H1 (cell line): ENCODE measurements at regions not wholly inside any gene's neighbourhood (a gene's known extent, or its start where the extent isn't known, plus 50 kb on each side); places are given as distances from the start of the nearest gene placed in this dataset.

Source experiments
- CTCF ChIA-PET: fragments of 300-600 bp; sonication (Branson Sonifier 250); formaldehyde crosslinking; loops from one replicate; lab custom pipeline; 2021; ENCODE audit not compliant: partially characterized antibody; lab: Charles Lee
- POLR2A ChIA-PET: fragments of 300-600 bp; sonication (Branson Sonifier 250); formaldehyde crosslinking; loops from one replicate; lab custom pipeline; 2021; ENCODE audit warnings: inconsistent platforms; ENCODE audit not compliant: partially characterized antibody; lab: Charles Lee
- DNase-seq, 2 experiments: peaks; one replicate each; pipeline versions ENCODE4 v3.0.0 to v3.0.0-alpha.2; 2010 to 2022; ENCODE audit warnings: low spot score in 2 of 2, low read depth in 1 of 2, mixed read lengths in 1 of 2
- FAIRE-seq: peaks from 2 replicates; lab custom pipeline; 2011; peaks lifted over from hg19 to GRCh38; lab: Jason Lieb, UNC
- H2AFZ ChIP-seq: 2 replicates; pipeline ENCODE4 v1.8.1; 2012; ENCODE audit warnings: low read length, inconsistent platforms
- H2AK5ac ChIP-seq: 2 replicates; pipeline ENCODE4 v1.6.1; 2013; ENCODE audit warnings: low read depth, low read length
- H2BK120ac ChIP-seq: replicated peaks from 2 replicates; pipeline ENCODE3; 2013; ENCODE audit warnings: low read depth, low read length, inconsistent platforms
- H2BK12ac ChIP-seq: 2 replicates; pipeline ENCODE4 v1.6.1; 2013; ENCODE audit warnings: low read depth, low read length
- H2BK15ac ChIP-seq: 2 replicates; pipeline ENCODE4 v1.6.1; 2013; ENCODE audit warnings: low read length
- H2BK20ac ChIP-seq: 2 replicates; pipeline ENCODE4 v1.6.1; 2013; ENCODE audit warnings: low read length
- H2BK5ac ChIP-seq: 2 replicates; pipeline ENCODE4 v1.6.1; 2013; ENCODE audit warnings: low read depth, low read length
- H3K14ac ChIP-seq: 2 replicates; pipeline ENCODE4 v1.6.1; 2013; ENCODE audit warnings: inconsistent platforms; ENCODE audit not compliant: insufficient read length
- H3K18ac ChIP-seq: 2 replicates; pipeline ENCODE4 v1.6.1; 2013; ENCODE audit warnings: low read length; ENCODE audit errors: extremely low read depth
- H3K23ac ChIP-seq: 2 replicates; pipeline ENCODE4 v1.6.1; 2013; ENCODE audit warnings: inconsistent platforms; ENCODE audit not compliant: insufficient read length
- H3K23me2 ChIP-seq: 2 replicates; pipeline ENCODE4 v1.6.1; 2013; ENCODE audit warnings: low read depth, low read length
- H3K27ac ChIP-seq: 2 replicates; pipeline ENCODE4 v1.6.1; 2011; ENCODE audit warnings: low read depth, low read length, inconsistent platforms
- H3K27me3 ChIP-seq, 4 experiments: replicated peaks in 1 of 4; 1 replicate in 1 of 4; 2 replicates in 3 of 4; pipeline versions ENCODE4 v1.6.1 to v1.8.1; 2011 to 2013; ENCODE audit warnings: low read length in 3 of 4, mild to moderate bottlenecking in 3 of 4, inconsistent platforms in 2 of 4, mixed read lengths in 2 of 4, moderate library complexity in 1 of 4; ENCODE audit not compliant: control insufficient read depth in 3 of 4, insufficient read depth in 3 of 4; ENCODE audit errors: extremely low read depth in 1 of 4
- H3K36me3 ChIP-seq, 4 experiments: 2 replicates each; pipeline versions ENCODE4 v1.6.1 to v1.8.1; 2011 to 2013; ENCODE audit warnings: mild to moderate bottlenecking in 4 of 4, low read length in 3 of 4, moderate library complexity in 2 of 4, control low read depth in 1 of 4, inconsistent platforms in 1 of 4; ENCODE audit not compliant: insufficient read depth in 4 of 4, control insufficient read depth in 2 of 4
- H3K4ac ChIP-seq: replicated peaks from 2 replicates; pipeline ENCODE3; 2013; ENCODE audit warnings: low read length, low read depth, mixed read lengths, inconsistent platforms; ENCODE audit not compliant: insufficient read length
- H3K4me1 ChIP-seq, 4 experiments: replicated peaks in 1 of 4; 1 replicate in 1 of 4; 2 replicates in 3 of 4; pipeline versions ENCODE4 v1.6.1 to v1.8.1; 2011 to 2013; ENCODE audit warnings: low read length in 3 of 4, inconsistent platforms in 2 of 4, mixed read lengths in 1 of 4; ENCODE audit not compliant: insufficient read depth in 4 of 4, control insufficient read depth in 3 of 4
- H3K4me2 ChIP-seq, 2 experiments: 2 replicates each; pipeline versions ENCODE4 v1.6.1 to v1.8.1; 2011 to 2013; ENCODE audit warnings: low read depth in 2 of 2, low read length in 2 of 2, control low read depth in 1 of 2, inconsistent platforms in 1 of 2, mild to moderate bottlenecking in 1 of 2; ENCODE audit not compliant: insufficient read depth in 1 of 2
- H3K4me3 ChIP-seq, 4 experiments: fragments of 200-600, 300-600 bp in 1 of 4; sonication (generic), shearing (Covaris generic), sonication (Bioruptor Twin) in 1 of 4; 2 replicates each; pipeline versions ENCODE4 v1.5.1 to v1.8.1; 2011 to 2016; ENCODE audit warnings: low read length in 4 of 4, low read depth in 3 of 4, control low read depth in 2 of 4, inconsistent platforms in 2 of 4, mild to moderate bottlenecking in 2 of 4, mixed read lengths in 1 of 4, moderate library complexity in 1 of 4; ENCODE audit not compliant: insufficient read depth in 2 of 4; ENCODE audit errors: extremely low read depth in 1 of 4
- H3K56ac ChIP-seq: replicated peaks from 2 replicates; pipeline ENCODE3; 2013; ENCODE audit warnings: low read depth, mild to moderate bottlenecking, mixed read lengths, low read length, inconsistent platforms; ENCODE audit not compliant: insufficient read length
- H3K79me1 ChIP-seq: 2 replicates; pipeline ENCODE4 v1.6.1; 2013; ENCODE audit warnings: low read depth, low read length, control low read depth
- H3K79me2 ChIP-seq, 2 experiments: 2 replicates each; pipeline versions ENCODE4 v1.6.1 to v1.8.1; 2012 to 2013; ENCODE audit warnings: low read length in 2 of 2, mild to moderate bottlenecking in 2 of 2, inconsistent platforms in 1 of 2; ENCODE audit not compliant: insufficient read depth in 2 of 2, control insufficient read depth in 1 of 2
- H3K9ac ChIP-seq, 4 experiments: replicated peaks in 1 of 4; 1 replicate in 1 of 4; 2 replicates in 3 of 4; pipeline versions ENCODE4 v1.6.1 to v1.8.1; 2011 to 2013; ENCODE audit warnings: low read depth in 3 of 4, low read length in 3 of 4, control low read depth in 2 of 4, mild to moderate bottlenecking in 2 of 4, moderate library complexity in 2 of 4, inconsistent platforms in 1 of 4; ENCODE audit errors: extremely low read depth in 1 of 4
- H3K9me3 ChIP-seq, 2 experiments: 2 replicates each; pipeline versions ENCODE4 v1.6.1 to v1.8.1; 2012 to 2013; ENCODE audit warnings: mild to moderate bottlenecking in 2 of 2, moderate library complexity in 2 of 2, control low read depth in 1 of 2, inconsistent platforms in 1 of 2, low read depth in 1 of 2, low read length in 1 of 2, mixed read lengths in 1 of 2; ENCODE audit not compliant: insufficient read depth in 2 of 2
- H4K20me1 ChIP-seq, 2 experiments: replicated peaks in 1 of 2; 2 replicates each; pipeline versions ENCODE3 to v1.8.1; 2011 to 2013; ENCODE audit warnings: inconsistent platforms in 2 of 2, low read length in 2 of 2, mild to moderate bottlenecking in 1 of 2; ENCODE audit not compliant: insufficient read depth in 2 of 2, control insufficient read depth in 1 of 2
- H4K5ac ChIP-seq: 2 replicates; pipeline ENCODE4 v1.6.1; 2013; ENCODE audit warnings: low read length, low read depth, mixed read lengths, inconsistent platforms; ENCODE audit not compliant: insufficient read length
- H4K8ac ChIP-seq: 2 replicates; pipeline ENCODE4 v1.8.0; 2013; ENCODE audit warnings: mild to moderate bottlenecking, moderate library complexity, low read length, inconsistent platforms; ENCODE audit not compliant: insufficient read depth; ENCODE audit errors: extremely low read depth
- H4K91ac ChIP-seq: replicated peaks from 2 replicates; pipeline ENCODE3; 2013; ENCODE audit warnings: low read length, mixed read lengths, inconsistent platforms; ENCODE audit not compliant: insufficient read length
- ASH2L ChIP-seq: fragments of 200-600, 300-600 bp; sonication (generic); IDR thresholded peaks from one replicate; pipeline ENCODE4 v1.7.1; 2017; ENCODE audit warnings: low read length
- CEBPB ChIP-seq: IDR thresholded peaks from 2 replicates; pipeline ENCODE4 v1.6.1; 2012; ENCODE audit warnings: low read depth, low read length
- CHD1 ChIP-seq: IDR thresholded peaks from 2 replicates; pipeline ENCODE4 v1.6.1; 2012; ENCODE audit warnings: low read depth, low read length, improper control_type of control experiment
- CREB1 ChIP-seq: IDR thresholded peaks from 2 replicates; pipeline ENCODE4 v1.6.1; 2012; ENCODE audit warnings: inconsistent platforms
- JUND ChIP-seq: IDR thresholded peaks from 2 replicates; pipeline ENCODE4 v1.6.1; 2011; ENCODE audit warnings: mild to moderate bottlenecking, improper control_type of control experiment, low read length
- KDM1A ChIP-seq: fragments of 200-600, 300-600 bp; sonication (generic); IDR thresholded peaks from 2 replicates; pipeline ENCODE4 v1.7.1; 2016; ENCODE audit warnings: mild to moderate bottlenecking, low read length, borderline replicate concordance
- MAFK ChIP-seq: IDR thresholded peaks from 2 replicates; pipeline ENCODE4 v1.6.1; 2012; ENCODE audit warnings: low read depth, mild to moderate bottlenecking, improper control_type of control experiment, low read length
- RFX5 ChIP-seq: IDR thresholded peaks from 2 replicates; pipeline ENCODE4 v1.6.1; 2011; ENCODE audit warnings: low read depth, low read length, improper control_type of control experiment, borderline replicate concordance
- SIN3A ChIP-seq, 2 experiments: IDR thresholded peaks in 1 of 2; conservative IDR thresholded peaks in 1 of 2; 2 replicates each; pipeline ENCODE4 v1.6.1; 2011 to 2012; ENCODE audit warnings: low read length in 2 of 2, improper control_type of control experiment in 1 of 2, low read depth in 1 of 2, mild to moderate bottlenecking in 1 of 2
- ZNF274 ChIP-seq: IDR thresholded peaks from 2 replicates; pipeline ENCODE4 v1.7.0; 2012; ENCODE audit warnings: low read length, borderline replicate concordance; ENCODE audit errors: extremely low read depth
- WGBS, 2 experiments: shearing (Covaris generic) in 1 of 2; methylation state at CpG; one replicate each; pipeline versions ENCODE4 v1.1.6 to v1.1.7; 2013 to 2015; ENCODE audit warnings: low lambda C conversion rate in 2 of 2, mixed read lengths in 2 of 2, inconsistent platforms in 1 of 2, low coverage in 1 of 2, missing lambda C conversion rate in 1 of 2; ENCODE audit not compliant: insufficient replicate concordance in 2 of 2, insufficient coverage in 1 of 2, insufficient read length in 1 of 2; ENCODE audit errors: extremely low coverage in 1 of 2, missing lambda C conversion rate in 1 of 2; 5-methylcytosine and 5-hydroxymethylcytosine counted together

DNA sequence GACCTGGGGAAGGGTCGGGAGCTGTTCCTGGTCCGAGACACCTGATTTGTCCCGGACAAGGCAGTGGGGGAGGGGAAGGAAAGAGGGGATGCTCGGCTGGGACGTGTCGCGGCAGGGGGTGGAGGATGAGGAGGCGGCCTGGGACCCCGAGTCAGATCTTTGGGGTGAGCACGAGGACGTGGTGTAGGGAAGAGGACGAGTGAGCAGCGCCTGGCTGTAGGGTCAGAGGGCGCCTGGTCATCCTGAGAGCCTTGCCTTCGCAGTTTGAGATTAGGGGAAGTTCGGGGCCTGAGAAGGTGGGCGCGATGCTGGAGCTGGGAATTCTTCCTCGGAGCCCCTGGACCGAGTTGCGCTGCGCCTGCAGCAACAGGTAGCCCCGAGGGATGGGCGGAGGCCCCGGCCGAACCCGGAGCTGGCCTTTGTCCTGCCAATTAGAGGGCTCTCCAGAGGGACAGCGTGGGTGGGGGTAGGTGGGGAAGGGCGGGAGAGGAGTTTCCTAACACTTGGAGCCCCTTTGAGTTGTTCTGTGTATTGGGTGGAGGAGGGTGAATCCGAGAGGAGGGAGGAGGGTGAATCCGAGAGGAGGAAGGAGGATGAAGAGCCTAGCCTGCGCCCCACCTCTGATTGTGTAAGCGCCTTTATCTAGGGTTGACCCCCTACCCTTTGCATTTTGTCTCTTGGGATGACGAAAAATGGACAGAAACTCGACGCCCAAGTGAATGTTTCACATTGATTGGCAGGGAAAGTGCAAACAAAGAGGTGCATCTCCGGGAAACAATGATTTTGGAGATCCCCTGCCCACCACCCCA, 72.0 kb downstream of the SOX4 start:
- Histone ChIP-seq H3K79me2 (peaks cover 8 to 42% of the 10 kb centered on the region in 2 experiments; a peak in 3 of 4 replicates), H3K9ac (peak overlapping the region; percentile 68 to 92 (median 86))
- peak; percentile 19 for FAIRE-seq
- TF ChIP-seq MAFK (no peak), KDM1A (peak; percentile 13), CEBPB (peak; percentile 86), ASH2L (peak; percentile 87), JUND (no peak), SIN3A (conservative IDR thresholded peaks at IDR 0.05 in 1 of 2, IDR thresholded peaks at IDR 0.05 in 1 of 2; ENCODE audit: low read depth in 1 of 2, low read length in 2 of 2) (no peak), CREB1 (0 out of 2 replicates have a peak, but pooled peaks have one; percentile 32), RFX5 (no peak), ZNF274 (no peak), CHD1 (no peak)

More for the DNA sequence above, 72.0 kb downstream of the SOX4 start:
- Histone ChIP-seq H4K8ac (peak overlapping the region; percentile 99), H4K5ac (peak overlapping the region; percentile 91), H3K36me3 (peaks cover 0 to 13% (median 0%) of the 10 kb centered on the region in 4 experiments; a peak in 2 of 8 replicates), H3K4me1 (peaks cover 0 to 6% (median 3%) of the 10 kb centered on the region in 4 experiments; a peak in 5 of 7 replicates), H3K56ac (peak overlapping the region; percentile 80), H3K23me2 (peaks cover 31% of the 10 kb centered on the region), H2BK120ac (peak overlapping the region; percentile 99), H3K4me2 (peak overlapping the region; percentile 90 to 97), H2BK5ac (peak overlapping the region; percentile 99), H3K4ac (peak overlapping the region; percentile 100), H3K27ac (peak overlapping the region; percentile 87), H4K20me1 (peaks cover 3% of the 10 kb centered on the region in 2 experiments), H2BK12ac (peak overlapping the region; percentile 99), H3K4me3 (peak overlapping the region; percentile 49 to 95 (median 88)), H3K9me3 (no peaks in the 10 kb centered on the region), H2BK20ac (peak overlapping the region; percentile 89), H3K79me1 (no peaks in the 10 kb centered on the region; the same call in 1 of the 2 replicates), H2AK5ac (peak overlapping the region; percentile 67), H2AFZ (no peak overlapping the region), H3K18ac (peak overlapping the region; percentile 99), H4K91ac (peak overlapping the region; percentile 100), H3K27me3 (peaks cover 0 to 3% (median 0%) of the 10 kb centered on the region in 4 experiments; a peak in 1 of 7 replicates), H3K23ac (peak overlapping the region; percentile 86), H2BK15ac (peak overlapping the region; percentile 88; the same call in 1 of the 2 replicates), H3K14ac (no peak overlapping the region)
- DNase-seq = peak; percentile 67 to 87
- ChIA-PET CTCF (interaction anchor here (1.1 to 3.7 kb wide), 3 partner anchors 57 to 72 kb away, joined by 3 to 10 read pairs (median 5); partner anchors contain the start of gene SOX4), POLR2A (interaction anchor here (0.7 to 8.6 kb wide), 19 partner anchors 8 to 1606 kb away, joined by 3 to 161 read pairs (median 4); partner anchors contain the start of gene SOX4)
- WGBS, 2 experiments = 1% methylated on average over 32 of the region's 37 CpGs; no CpG with 5 or more reads in 1 of the 2 experiments
